Endothelial cell of umbilical vein (primary cell): ENCODE measurements at regions not wholly inside any gene's neighbourhood (a gene's known extent, or its start where the extent isn't known, plus 50 kb on each side); places are given as distances from the start of the nearest gene placed in this dataset.

Experiments
- BruUV-seq: library from RNA; stranded (reverse); fragments of 400-500 nt; replicated peaks from 2 replicates; lab custom pipeline; 2021; lab: Mats Ljungman, UMichigan
- CTCF ChIA-PET: fragments of 300-600, 350-600 bp; sonication (Branson Sonifier 250); formaldehyde crosslinking; loops from one replicate; lab custom pipeline; 2021; ENCODE audit warnings: antibody characterized with exemption, inconsistent platforms; lab: Charles Lee
- POLR2A ChIA-PET: fragments of 300-600, 350-600 bp; sonication (Branson Sonifier 250); formaldehyde crosslinking; loops from one replicate; lab custom pipeline; 2021; ENCODE audit warnings: antibody characterized with exemption, inconsistent platforms; lab: Charles Lee
- DNase-seq: peaks from one replicate; pipeline ENCODE4 v3.0.0-alpha.2; 2011; ENCODE audit warnings: low read depth, low spot score
- FAIRE-seq: peaks from 2 replicates; lab custom pipeline; 2011; peaks lifted over from hg19 to GRCh38; lab: Jason Lieb, UNC
- H2AFZ ChIP-seq: 2 replicates; pipeline ENCODE4 v1.6.0; 2012; ENCODE audit warnings: low read depth, low read length, control low read depth, inconsistent platforms
- H3K27ac ChIP-seq: 2 replicates; pipeline ENCODE4 v1.5.1; 2011; ENCODE audit warnings: low read depth, mild to moderate bottlenecking, control low read depth, low read length, moderate library complexity; ENCODE audit not compliant: insufficient read depth
- H3K27me3 ChIP-seq, 2 experiments: 2 replicates each; pipeline versions ENCODE4 v1.6.0 to v1.6.1; 2011; ENCODE audit warnings: low read length in 2 of 2, mixed read lengths in 1 of 2; ENCODE audit not compliant: control insufficient read depth in 2 of 2, insufficient read depth in 2 of 2
- H3K36me3 ChIP-seq, 2 experiments: 2 replicates in 1 of 2; 3 replicates in 1 of 2; pipeline ENCODE4 v1.5.1; 2011; ENCODE audit warnings: low read length in 2 of 2, mild to moderate bottlenecking in 1 of 2, moderate library complexity in 1 of 2; ENCODE audit not compliant: control insufficient read depth in 2 of 2, insufficient read depth in 2 of 2; ENCODE audit errors: extremely low read depth in 1 of 2
- H3K4me1 ChIP-seq: 3 replicates; pipeline ENCODE4 v1.5.1; 2011; ENCODE audit warnings: mild to moderate bottlenecking, low read length; ENCODE audit not compliant: control insufficient read depth, insufficient read depth; ENCODE audit errors: extremely low read depth
- H3K4me2 ChIP-seq: 2 replicates; pipeline ENCODE4 v1.6.1; 2011; ENCODE audit warnings: low read length, control low read depth, mixed read lengths; ENCODE audit not compliant: insufficient read depth
- H3K4me3 ChIP-seq, 3 experiments: fragments of 200-600 bp in 1 of 3; sonication (generic), shearing (Covaris generic) in 1 of 3; replicated peaks in 1 of 3; 2 replicates each; pipeline ENCODE4 v1.5.1; 2011 to 2016; ENCODE audit warnings: control low read depth in 3 of 3, low read length in 3 of 3, mild to moderate bottlenecking in 2 of 3, inconsistent platforms in 1 of 3, low read depth in 1 of 3, moderate library complexity in 1 of 3; ENCODE audit not compliant: insufficient read depth in 1 of 3
- H3K79me2 ChIP-seq: 2 replicates; pipeline ENCODE4 v1.6.0; 2012; ENCODE audit warnings: low read length, inconsistent platforms; ENCODE audit not compliant: control insufficient read depth, insufficient read depth
- H3K9ac ChIP-seq: replicated peaks from 2 replicates; pipeline ENCODE3; 2011; ENCODE audit warnings: low read length, control low read depth; ENCODE audit not compliant: insufficient read depth; ENCODE audit errors: extremely low read depth
- H3K9me1 ChIP-seq: replicated peaks from 3 replicates; pipeline ENCODE4 v1.6.0; 2011; ENCODE audit warnings: mild to moderate bottlenecking, low read length; ENCODE audit not compliant: control insufficient read depth, insufficient read depth; ENCODE audit errors: extremely low read depth
- H3K9me3 ChIP-seq: replicated peaks from 2 replicates; pipeline ENCODE4 v1.5.1; 2012; ENCODE audit warnings: low read length, inconsistent platforms; ENCODE audit not compliant: control insufficient read depth, insufficient read depth
- H4K20me1 ChIP-seq: replicated peaks from 2 replicates; pipeline ENCODE3; 2011; ENCODE audit warnings: mild to moderate bottlenecking, low read length; ENCODE audit not compliant: control insufficient read depth, insufficient read depth; ENCODE audit errors: extremely low read depth
- EZH2 ChIP-seq: IDR thresholded peaks from 2 replicates; pipeline ENCODE4 v1.6.1; 2012; ENCODE audit warnings: borderline replicate concordance, low read depth, mild to moderate bottlenecking, moderate library complexity, low read length, inconsistent platforms; ENCODE audit not compliant: severe bottlenecking
- FOS ChIP-seq: IDR thresholded peaks from 2 replicates; pipeline ENCODE4 v1.6.1; 2011; ENCODE audit warnings: mild to moderate bottlenecking, low read length, moderate library complexity, borderline replicate concordance; ENCODE audit not compliant: insufficient read depth
- GATA2 ChIP-seq: IDR thresholded peaks from 2 replicates; pipeline ENCODE4 v1.7.0; 2011; ENCODE audit warnings: low read depth, mild to moderate bottlenecking, moderate library complexity, mixed read lengths, low read length; ENCODE audit not compliant: insufficient read length, insufficient read depth
- MYC ChIP-seq: IDR thresholded peaks from one replicate; pipeline ENCODE4 v1.6.1; 2011; ENCODE audit warnings: mild to moderate bottlenecking, low read depth, low read length
- POLR2A ChIP-seq: IDR thresholded peaks from 2 replicates; pipeline ENCODE4 v1.6.1; 2012; ENCODE audit warnings: low read depth, mild to moderate bottlenecking, control low read depth, low read length
- POLR2AphosphoS5 ChIP-seq: IDR thresholded peaks from 2 replicates; pipeline ENCODE4 v1.6.1; 2012; ENCODE audit warnings: low read depth, mild to moderate bottlenecking, control low read depth, low read length, moderate library complexity; ENCODE audit not compliant: insufficient read depth
- dilution Hi-C: fragments of 300-500 bp; cut with MboI; formaldehyde crosslinking; loops from one replicate; pipeline ENCODE4 v1.15.0; 2019; ENCODE audit warnings: low sequenced_read_pairs; ENCODE audit not compliant: extremely low pct_ligation_motif_present
- intact Hi-C: fragments of 100-400 bp; cut with micrococcal nuclease; formaldehyde crosslinking; loops from one replicate; pipeline ENCODE4 v1.10.0; 2022
- TF ChIP-seq, protein P1 (sequence below), 2 donors: IDR thresholded peaks; 1 replicate in 1 of 2; 2 replicates in 1 of 2; pipeline ENCODE4 v1.5.1; 2011; ENCODE audit warnings: low read length in 2 of 2, mild to moderate bottlenecking in 2 of 2, moderate library complexity in 2 of 2, control low read depth in 1 of 2, inconsistent platforms in 1 of 2, low read depth in 1 of 2; ENCODE audit not compliant: insufficient read depth in 1 of 2; ENCODE audit errors: extremely low read depth in 1 of 2

DNA sequence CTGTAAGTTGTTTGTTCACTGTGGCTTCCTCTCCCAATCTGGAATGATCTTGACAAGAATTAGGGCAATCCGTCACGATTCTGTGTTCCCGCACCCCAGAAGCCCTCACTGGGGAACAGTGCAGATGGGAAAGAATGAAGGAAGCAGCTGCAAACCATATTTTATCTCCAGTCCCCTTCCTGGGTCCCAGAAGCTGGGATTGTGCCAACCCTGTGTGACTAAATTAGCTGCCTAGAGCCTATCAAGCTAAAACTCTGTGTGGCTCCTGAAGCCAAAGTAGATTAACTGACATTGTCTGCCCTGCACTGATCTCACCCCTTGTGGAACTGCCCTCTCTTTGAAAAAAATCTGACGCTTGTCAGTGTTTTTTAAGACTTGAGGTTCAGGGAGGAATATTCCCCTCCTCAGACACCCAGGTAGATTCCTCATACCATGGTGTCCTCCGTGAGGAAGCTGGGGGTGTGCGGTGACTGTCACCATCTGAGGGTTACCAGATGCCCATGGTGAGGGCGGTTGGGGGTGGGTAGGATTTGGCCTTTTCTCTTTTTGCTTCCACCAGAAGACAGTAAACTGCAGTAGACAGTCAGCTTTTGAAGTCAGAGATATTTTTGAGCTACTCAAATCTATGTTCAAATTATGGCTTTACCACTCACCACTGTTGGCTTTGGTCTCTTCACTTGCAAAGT is 358.3 kb upstream of the TPM1 start:
- BruUV-seq: no TSS peak
- intact Hi-C loops (no loop called here), dilution Hi-C loops (no loop called here)
- Histone ChIP-seq H3K27ac (no peak overlapping the region), H3K79me2 (no peaks in the 10 kb centered on the region), H2AFZ (no peak overlapping the region), H3K4me3 (no peak overlapping the region), H4K20me1 (no peaks in the 10 kb centered on the region), H3K4me1 (no peaks in the 10 kb centered on the region), H3K4me2 (no peak overlapping the region), H3K36me3 (no peaks in the 10 kb centered on the region), H3K9me3 (no peaks in the 10 kb centered on the region), H3K9ac (no peak overlapping the region), H3K9me1 (no peaks in the 10 kb centered on the region), H3K27me3 (no peaks in the 10 kb centered on the region)
- TF ChIP-seq GATA2 (no peak), POLR2AphosphoS5 (no peak), MYC (no peak), POLR2A (no peak), FOS (no peak), EZH2 (no peak)
- TF ChIP-seq, protein P1, sequence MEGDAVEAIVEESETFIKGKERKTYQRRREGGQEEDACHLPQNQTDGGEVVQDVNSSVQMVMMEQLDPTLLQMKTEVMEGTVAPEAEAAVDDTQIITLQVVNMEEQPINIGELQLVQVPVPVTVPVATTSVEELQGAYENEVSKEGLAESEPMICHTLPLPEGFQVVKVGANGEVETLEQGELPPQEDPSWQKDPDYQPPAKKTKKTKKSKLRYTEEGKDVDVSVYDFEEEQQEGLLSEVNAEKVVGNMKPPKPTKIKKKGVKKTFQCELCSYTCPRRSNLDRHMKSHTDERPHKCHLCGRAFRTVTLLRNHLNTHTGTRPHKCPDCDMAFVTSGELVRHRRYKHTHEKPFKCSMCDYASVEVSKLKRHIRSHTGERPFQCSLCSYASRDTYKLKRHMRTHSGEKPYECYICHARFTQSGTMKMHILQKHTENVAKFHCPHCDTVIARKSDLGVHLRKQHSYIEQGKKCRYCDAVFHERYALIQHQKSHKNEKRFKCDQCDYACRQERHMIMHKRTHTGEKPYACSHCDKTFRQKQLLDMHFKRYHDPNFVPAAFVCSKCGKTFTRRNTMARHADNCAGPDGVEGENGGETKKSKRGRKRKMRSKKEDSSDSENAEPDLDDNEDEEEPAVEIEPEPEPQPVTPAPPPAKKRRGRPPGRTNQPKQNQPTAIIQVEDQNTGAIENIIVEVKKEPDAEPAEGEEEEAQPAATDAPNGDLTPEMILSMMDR (IDR thresholded peaks at IDR 0.05; ENCODE audit: extremely low read depth in 1 of 2, insufficient read depth in 1 of 2, low read depth in 1 of 2, low read length in 2 of 2): no peak
- ChIA-PET CTCF (interaction anchor here (2.5 kb wide), 1 partner anchor 58 kb away, joined by 12 read pairs; no protein-coding TSS in a partner anchor), POLR2A (no interaction called here)
- FAIRE-seq (no peak), DNase-seq (no peak)
